ENCODE measurements at regions not wholly inside any gene's neighbourhood (a gene's known extent, or its start where the extent isn't known, plus 50 kb on each side); places are given as distances from the start of the nearest gene placed in this dataset.

GRCh38 chr4:141503260-141503659 is 133.1 kb upstream of the IL15 start:
- TF ChIP-seq CTCF (conservative IDR thresholded peaks at IDR 0.05) (no peak), EZH2 (IDR thresholded peaks at IDR 0.05; ENCODE audit: low read depth) (no peak)
